ENCODE measurements at regions not wholly inside any gene's neighbourhood (a gene's known extent, or its start where the extent isn't known, plus 50 kb on each side); places are given as distances from the start of the nearest gene placed in this dataset.

DNA sequence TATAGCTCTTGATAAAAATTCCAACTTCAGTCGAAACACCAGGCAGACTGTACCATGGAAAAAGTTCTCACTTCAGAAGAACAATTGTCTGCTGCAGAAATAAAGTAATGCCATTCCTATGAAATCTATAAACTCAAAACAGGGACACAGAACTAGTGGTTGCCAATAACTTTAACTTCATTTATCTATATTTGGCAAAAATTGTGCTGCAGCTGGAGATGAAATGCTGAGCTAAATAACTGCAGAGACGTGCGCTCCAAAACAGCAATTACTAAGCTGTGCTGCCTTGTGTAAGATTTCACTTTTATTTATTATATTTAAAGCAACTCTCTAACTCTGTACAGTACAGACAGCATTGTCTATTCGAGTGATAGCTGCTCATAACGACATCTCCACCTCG is 540.1 kb upstream of the ID2 start:
- TF ChIP-seq, protein P1, sequence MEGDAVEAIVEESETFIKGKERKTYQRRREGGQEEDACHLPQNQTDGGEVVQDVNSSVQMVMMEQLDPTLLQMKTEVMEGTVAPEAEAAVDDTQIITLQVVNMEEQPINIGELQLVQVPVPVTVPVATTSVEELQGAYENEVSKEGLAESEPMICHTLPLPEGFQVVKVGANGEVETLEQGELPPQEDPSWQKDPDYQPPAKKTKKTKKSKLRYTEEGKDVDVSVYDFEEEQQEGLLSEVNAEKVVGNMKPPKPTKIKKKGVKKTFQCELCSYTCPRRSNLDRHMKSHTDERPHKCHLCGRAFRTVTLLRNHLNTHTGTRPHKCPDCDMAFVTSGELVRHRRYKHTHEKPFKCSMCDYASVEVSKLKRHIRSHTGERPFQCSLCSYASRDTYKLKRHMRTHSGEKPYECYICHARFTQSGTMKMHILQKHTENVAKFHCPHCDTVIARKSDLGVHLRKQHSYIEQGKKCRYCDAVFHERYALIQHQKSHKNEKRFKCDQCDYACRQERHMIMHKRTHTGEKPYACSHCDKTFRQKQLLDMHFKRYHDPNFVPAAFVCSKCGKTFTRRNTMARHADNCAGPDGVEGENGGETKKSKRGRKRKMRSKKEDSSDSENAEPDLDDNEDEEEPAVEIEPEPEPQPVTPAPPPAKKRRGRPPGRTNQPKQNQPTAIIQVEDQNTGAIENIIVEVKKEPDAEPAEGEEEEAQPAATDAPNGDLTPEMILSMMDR (conservative IDR thresholded peaks at IDR 0.05; ENCODE audit: low read depth, low read length): no peak
- TF ChIP-seq EZH2 (IDR thresholded peaks at IDR 0.05; ENCODE audit: borderline replicate concordance, low read depth, low read length, poor library complexity, severe bottlenecking): no peak
